ENCODE measurements at regions not wholly inside any gene's neighbourhood (a gene's known extent, or its start where the extent isn't known, plus 50 kb on each side); places are given as distances from the start of the nearest gene placed in this dataset.

- no peak for TF ChIP-seq CTCF (conservative IDR thresholded peaks at IDR 0.05; ENCODE audit: low read depth, low read length)
- no peak for DNase-seq (ENCODE audit: low read depth)
- no peak overlapping the region for H3K4me3 ChIP-seq (ENCODE audit: low read depth, low read length)
Measured at GRCh38 chr11:92829121-92829520, 140.3 kb upstream of the MTNR1B start.

- TF ChIP-seq CTCF (conservative IDR thresholded peaks at IDR 0.05; ENCODE audit: low read depth, low read length): no peak
- no peak for DNase-seq (ENCODE audit: low read depth)
- no peak overlapping the region for H3K4me3 ChIP-seq (ENCODE audit: low read depth, low read length)
Measured at GRCh38 chr11:92829671-92830070, 139.8 kb upstream of the MTNR1B start.

- H3K4me3 ChIP-seq (ENCODE audit: low read depth, low read length): no peak overlapping the region
- no peak for DNase-seq (ENCODE audit: low read depth)
- TF ChIP-seq CTCF (conservative IDR thresholded peaks at IDR 0.05; ENCODE audit: low read depth, low read length): no peak
Measured at GRCh38 chr11:92830377-92831155, 138.9 kb upstream of the MTNR1B start.

GRCh38 chr11:92834296-92835020, 135.0 kb upstream of the MTNR1B start:
- no peak for DNase-seq (ENCODE audit: low read depth)
- H3K4me3 ChIP-seq (ENCODE audit: low read depth, low read length): no peak overlapping the region
- no peak for TF ChIP-seq CTCF (conservative IDR thresholded peaks at IDR 0.05; ENCODE audit: low read depth, low read length)

- no peak for TF ChIP-seq CTCF (conservative IDR thresholded peaks at IDR 0.05; ENCODE audit: low read depth, low read length)
- no peak overlapping the region for H3K4me3 ChIP-seq (ENCODE audit: low read depth, low read length)
Measured at GRCh38 chr11:92837595-92837994, 131.9 kb upstream of the MTNR1B start.

GRCh38 chr11:92838759-92839310, 130.6 kb upstream of the MTNR1B start:
- no peak for TF ChIP-seq CTCF (conservative IDR thresholded peaks at IDR 0.05; ENCODE audit: low read depth, low read length)
- DNase-seq (ENCODE audit: low read depth): peak; percentile 13
- no peak overlapping the region for H3K4me3 ChIP-seq (ENCODE audit: low read depth, low read length)

More at GRCh38 chr11:92837595-92837994, 131.9 kb upstream of the MTNR1B start:
- DNase-seq (ENCODE audit: low read depth): no peak

All from choroid plexus epithelial cell (primary cell).